NCI-H146 (cell line): ENCODE measurements at regions not wholly inside any gene's neighbourhood (a gene's known extent, or its start where the extent isn't known, plus 50 kb on each side); places are given as distances from the start of the nearest gene placed in this dataset.
"Not testable (repeated sequence)": the region's sequence is repeated elsewhere in the genome, so short reads cannot be mapped to it uniquely, and the experiment has no call there.

Source experiments
- DNase-seq: peaks from one replicate; lab custom pipeline; 2025; lab: John Stamatoyannopoulos, UW

DNA sequence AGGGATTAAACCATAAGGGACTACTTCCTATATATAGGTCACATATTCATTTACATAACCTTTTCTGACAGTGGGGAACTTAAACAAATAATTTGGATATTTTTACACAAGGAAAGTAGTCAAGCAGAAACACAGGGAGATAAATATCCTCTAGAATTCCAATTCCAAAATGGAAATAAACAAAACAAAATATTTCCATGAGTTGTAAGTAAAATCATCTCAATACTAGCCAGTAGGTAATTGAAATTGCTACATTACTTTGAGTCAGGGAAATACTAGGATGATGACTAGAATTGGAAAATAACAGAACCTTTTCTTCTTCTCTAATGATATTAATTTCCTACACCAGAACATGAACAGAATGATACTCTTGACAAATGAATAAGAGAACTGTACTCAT lies 1308.1 kb upstream of the GJE1 start:
- no peak for DNase-seq

DNA sequence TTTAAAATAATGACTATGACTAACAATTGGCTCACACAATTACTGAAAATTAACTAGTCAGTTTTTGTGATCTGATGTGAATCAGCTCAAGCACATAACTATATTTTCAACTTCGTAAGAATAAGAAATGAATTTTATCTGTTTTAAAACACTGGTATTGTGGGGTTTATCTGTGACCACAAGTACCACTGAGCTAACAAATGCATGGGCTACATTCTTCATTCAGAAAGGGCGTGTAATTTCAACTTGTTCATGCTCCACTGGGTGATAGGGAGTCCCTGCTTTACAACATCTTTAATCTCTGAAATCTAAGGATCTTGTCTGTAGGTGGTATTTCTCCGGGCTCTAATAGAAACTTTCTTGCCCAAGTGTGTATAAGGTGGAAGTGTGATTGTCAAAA lies 1311.5 kb upstream of the GJE1 start:
- DNase-seq, result no peak

DNA sequence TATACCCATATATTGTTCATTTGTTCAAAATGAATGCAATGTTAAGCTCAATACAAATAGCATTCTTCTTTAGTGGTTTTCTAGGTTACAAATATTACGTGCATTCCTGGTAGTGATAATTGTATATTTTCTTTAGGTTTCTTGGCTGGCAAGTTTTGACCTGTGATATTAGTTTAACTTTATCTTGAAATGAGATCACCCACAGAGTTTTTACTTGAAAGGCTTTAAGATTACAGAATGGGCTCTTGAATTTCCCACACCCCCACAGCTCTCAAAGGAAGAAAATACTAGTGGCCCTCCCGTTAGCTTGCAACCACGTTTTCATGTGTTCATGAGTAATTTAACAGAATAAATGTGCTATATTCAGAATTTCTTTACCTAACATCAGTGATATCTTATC lies 1315.5 kb upstream of the GJE1 start:
- DNase-seq, result no peak

DNA sequence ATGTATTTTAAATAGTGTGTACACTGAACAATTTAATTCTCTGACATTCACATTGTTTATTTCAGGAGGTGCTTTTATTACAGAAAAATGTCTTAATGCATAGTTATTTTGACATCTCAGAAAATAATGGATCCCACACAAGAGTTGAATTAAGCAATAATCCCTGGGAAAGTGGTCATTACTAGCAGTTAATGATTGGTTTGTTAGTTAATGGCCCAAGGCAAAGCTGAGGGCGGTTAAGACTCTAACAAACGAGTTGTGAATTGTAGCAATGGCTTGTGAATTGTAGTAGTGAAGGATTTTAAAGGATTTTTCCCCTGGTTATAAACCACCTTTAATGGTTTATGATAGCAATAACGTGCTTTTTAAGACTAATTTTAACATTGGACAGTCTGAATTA lies 1316.0 kb upstream of the GJE1 start:
- no peak for DNase-seq

DNA sequence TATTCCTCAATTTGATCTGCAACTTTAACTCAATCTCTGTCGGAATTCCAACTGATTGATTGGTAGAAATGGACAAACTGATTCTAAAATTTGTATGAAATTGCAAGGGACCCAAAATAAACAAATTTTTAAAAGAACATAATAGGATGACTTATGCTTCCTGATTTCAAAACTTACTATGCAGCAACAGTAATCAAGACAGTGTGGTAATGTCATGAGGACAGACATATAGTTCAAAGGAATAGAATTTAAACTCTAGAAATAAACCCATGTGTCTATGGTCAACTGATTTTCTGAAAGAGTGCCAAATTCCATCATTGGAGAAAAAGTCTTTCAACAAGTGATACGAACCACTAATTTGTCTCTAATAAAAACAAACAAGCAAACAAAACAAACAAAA lies 1320.1 kb upstream of the GJE1 start:
- DNase-seq, result no peak

DNA sequence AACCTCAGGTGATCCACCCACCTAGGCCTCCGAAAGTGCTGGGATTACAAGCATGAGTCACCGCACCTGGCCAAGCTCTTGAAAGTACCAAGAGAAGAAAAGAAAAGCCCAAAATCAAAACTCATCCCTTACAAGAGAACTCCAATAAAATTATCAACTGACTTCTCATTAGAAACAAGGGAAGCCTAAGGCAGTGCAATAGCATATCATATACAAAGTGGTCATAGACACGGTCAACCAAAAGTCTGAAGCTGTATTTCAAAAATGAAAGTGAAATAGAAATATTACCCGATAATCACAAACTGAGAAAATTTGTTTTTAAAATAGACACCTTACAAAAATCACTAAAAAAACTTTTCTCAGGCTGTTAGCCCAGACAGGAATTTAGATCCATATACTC lies 1321.1 kb upstream of the GJE1 start:
- no peak for DNase-seq

DNA sequence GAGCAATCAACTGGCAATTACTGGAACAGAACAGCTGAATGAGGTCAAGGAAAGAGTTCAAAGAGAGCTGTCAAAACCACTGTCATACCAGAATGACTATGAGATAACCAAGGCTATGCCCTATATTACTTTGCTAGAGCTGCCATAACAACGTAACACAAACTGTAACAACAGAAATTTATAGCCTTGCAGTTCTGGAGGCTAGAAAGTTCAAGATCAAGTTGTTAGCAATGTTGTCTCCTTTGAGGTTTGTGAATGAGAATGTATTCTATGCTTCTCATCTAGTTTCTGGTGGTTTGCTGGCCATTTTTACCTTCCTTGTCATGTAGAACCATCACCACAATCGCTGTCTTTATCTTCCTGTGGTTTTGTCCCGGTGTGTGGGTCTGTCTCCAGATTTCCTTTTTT lies 1323.0 kb upstream of the GJE1 start:
- no peak for DNase-seq

DNA sequence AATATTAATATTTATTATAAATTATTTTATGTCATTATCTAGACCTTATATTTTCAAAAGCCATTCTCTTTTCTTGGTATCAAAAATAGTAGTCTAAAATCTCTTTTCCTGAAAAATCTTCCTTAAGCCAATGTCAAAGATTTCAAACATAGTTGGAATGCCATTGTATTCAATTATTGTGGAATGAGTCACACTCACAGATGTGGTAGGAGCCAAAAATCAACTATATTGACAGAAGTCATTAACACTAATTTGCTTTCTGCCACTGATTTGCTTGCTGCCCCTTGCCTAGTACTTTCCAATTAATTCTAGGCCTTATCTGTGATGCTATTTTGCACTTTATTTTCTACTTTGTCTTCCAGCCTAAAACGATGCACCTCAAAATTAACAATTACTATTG lies 1326.3 kb upstream of the GJE1 start:
- no peak for DNase-seq

DNA sequence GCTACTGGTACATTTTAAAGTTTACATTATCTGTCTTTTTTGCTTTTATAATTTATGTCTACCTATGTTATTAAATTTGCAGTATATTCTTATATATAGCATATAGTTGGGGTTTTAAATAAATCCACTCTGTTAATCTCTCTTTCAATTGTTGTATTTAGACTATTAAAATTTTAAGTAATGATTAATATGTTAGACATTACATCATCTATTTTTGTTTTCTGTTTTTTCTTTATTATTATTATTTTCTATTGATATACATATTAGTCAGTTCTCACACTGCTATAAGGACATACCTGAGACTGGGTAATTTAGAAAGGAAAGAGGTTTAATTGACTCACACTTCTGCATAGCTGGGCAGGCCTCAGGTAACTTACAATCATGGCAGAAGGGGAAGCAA lies 1338.2 kb upstream of the GJE1 start:
- no peak for DNase-seq

DNA sequence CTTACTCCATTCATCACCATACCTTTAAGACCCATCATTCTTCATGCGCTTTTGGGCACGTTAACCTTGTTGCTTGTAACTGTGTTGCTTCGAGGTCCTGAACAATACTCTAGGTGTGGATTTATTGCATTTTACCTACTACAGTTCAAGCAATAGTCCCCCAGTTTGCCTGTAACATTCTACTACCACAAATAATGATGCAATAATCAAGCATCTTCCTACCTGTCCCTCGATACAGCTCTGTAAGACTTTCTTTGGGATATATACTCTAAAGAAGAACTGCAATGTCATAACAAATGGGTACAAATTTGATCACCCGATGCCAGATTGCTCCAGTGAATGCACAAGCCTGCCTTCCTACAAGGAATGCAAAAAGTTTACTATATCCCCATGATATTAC lies 1342.6 kb upstream of the GJE1 start:
- no peak for DNase-seq

DNA sequence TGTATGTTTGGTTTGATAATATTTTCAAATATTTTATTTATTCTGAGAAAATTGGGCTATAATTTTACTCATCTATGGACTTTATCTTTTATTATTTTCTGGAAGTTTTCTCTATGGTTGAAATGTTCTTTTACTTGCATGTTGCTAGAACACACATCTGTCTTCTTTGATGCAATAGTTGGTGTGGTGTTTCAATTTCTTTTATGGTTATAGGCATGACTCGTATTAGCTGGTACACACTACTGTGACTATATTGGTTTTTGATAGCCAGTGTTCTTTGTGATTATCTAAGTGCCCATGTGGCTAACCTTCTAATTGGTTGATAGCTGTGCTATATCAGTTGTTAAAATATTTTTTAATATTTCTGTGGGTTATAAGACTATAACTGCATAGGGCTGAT lies 1343.3 kb upstream of the GJE1 start:
- no peak for DNase-seq

DNA sequence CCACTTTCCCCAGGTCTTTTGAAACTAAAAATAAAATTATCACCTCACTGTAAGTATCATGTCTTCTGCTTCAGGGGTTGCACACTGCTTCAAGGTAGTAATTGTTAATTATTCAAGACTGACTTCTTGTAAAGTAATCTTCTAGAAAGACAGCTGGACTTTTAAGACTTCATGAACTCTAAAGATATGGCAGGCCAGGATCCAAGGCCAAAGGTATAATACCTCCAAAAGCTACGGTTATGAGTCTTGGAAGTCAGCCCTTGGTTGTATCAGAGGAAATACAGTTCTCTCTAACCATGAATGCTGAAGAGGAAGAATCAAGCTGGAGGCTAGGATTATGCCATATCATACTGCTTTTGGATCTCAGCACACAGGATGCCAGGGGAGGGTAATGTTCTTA lies 1346.8 kb upstream of the GJE1 start:
- DNase-seq, result no peak

DNA sequence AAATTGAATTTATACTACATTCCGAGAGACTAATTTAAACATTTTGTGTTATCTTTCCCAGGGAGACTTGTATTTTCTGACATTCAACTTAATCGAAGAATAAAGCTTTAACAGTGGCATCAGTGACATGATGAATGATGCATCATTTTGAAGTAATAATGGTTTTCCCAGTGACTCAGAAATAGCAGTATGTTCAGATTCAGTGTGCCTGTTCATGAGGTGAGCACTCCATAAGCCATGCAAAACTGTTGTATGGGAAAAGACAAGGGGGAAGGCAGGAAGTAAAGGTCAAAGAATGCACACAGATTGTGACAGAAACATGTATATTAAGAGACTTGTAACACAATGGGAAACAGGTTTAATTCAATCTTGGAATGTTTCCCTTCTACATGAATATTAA lies 1348.2 kb upstream of the GJE1 start:
- DNase-seq, result no peak

DNA sequence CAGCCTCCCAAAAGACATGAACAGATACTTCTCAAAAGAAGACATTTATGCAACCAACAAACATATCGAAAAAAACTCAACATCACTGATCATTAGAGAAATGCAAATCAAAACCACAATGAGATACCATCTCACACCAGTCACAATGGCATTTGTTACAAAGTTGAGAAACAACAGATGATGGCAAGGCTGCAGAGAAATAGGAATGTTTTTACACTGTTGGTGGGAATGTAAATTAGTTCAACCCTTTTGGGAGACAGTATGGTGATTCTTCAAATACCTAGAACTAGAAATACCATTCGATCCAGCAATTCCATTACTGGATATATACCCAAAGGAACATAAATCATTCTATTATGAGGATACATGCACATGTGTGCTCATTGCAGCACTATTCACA lies 1349.2 kb upstream of the GJE1 start:
- DNase-seq, result not testable (repeated sequence)

DNA sequence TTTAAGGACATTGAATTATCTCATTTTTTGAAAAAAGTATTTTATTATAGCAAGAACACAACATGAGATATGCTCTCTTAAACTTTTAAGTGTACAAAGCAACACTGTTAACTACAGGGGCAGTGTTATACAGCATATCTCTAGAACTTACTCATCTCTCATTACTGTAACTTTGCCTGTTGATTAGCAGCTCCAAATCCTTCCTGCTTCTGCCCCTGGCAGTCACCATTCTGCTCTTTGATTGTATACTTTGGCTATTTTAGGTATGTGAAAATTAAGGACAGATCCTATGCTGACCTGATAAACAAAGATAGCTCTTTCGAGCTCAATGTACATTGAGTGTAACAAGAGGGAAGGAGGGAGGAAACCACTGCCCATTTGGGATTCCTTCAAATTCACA lies 1349.8 kb upstream of the GJE1 start:
- no peak for DNase-seq

DNA sequence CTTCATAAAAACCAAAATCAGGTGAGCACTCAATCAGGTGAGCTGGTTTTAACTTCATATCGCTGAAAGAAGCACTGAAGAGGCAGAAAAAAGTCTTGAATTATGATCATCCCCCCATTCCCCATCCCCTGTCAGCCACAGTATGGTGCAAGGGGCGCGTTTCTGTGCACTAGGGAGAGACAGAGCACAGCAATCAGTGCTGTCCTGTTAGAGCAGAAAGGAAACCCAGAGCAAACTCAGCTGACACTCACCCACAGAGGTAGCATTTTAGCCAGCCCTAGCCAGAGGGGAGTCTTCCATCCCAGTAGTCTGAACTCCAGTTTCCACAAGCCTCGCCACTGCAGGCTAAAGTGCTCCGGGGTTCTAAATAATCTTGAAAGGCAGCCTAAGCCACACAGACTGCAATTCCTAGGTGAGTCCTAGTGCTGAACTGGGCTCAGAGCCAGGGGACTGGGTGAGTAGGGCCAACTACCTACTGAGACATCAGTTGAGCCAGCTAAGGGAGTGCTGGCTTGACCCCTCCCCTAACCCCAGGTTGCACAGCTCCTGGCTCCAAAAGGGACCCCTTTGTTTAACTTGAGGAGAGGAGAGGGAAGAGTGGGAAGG lies 1352.6 kb upstream of the GJE1 start:
- no peak for DNase-seq

DNA sequence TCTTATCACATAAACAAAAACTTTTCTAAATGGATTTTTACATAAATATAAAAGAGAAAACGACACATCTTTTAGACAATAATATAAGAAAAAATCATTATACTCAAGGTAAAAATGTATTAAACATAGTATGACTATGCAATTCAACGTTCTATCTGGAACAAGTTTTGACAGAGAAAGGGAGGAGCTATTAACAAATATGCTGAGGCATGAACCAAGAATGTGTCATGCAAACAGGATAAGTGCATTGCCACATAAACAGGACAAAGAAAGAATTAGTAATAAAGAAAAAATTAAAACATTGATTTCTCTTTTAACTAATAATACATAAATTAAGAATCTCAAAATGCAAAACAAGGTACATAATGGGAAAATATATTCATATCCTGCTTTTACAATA lies 1353.4 kb upstream of the GJE1 start:
- no peak for DNase-seq

DNA sequence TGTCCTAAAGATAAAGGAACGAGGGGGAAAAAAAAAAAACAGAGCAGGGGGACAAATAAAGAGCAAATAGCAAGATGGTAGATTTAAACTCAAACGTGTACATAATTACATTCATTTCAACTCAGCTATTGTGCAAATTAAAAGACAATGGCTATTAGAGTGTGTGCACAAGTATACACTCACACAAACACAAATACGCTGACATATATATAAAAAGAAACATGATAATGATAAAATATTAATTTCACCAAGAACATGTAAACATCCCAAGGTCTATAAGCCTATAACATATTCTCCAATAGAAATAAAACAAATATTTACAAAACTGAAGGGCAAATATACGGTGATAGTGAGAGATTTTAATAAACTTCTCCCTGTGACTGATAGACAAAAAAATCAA lies 1354.9 kb upstream of the GJE1 start:
- no peak for DNase-seq

DNA sequence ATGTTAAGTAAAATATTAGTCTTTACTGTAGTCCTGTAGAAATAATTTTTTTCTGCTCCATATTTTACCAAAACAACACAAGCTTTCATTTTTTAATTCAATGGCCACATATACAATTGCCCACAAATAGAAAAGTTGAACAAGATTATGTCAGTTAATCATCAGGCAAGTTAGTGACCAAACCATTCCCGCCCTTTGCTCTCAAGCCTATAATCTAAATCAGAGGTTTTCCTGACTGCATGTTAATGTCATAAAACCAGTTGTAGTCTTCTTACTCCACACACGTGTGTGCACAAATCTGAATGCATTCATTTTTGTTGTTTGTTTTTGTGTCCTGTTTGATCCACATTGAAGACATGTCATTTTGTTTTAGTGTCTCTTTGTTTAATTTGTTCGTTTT lies 1357.7 kb upstream of the GJE1 start:
- no peak for DNase-seq

DNA sequence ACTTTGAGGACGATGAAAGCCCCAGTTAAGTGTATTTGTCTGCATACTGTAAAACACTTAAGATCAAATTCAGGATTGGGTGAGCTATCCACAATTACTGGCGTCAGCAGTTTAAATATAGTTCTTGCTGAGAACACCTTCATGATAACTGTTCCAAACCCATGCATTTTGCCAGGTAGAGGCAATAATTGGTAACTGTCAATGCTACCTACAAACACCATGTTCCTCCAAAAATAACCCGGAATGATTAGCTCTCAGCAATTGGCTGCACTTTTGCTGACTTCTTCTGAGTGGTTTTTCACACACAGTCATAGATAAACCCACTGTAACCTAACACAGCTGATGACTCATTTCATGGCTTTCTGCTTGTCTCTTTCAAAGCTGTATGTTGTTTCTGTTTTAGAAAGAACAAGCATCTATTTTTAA lies 1358.6 kb upstream of the GJE1 start:
- DNase-seq, result peak; percentile 10

DNA sequence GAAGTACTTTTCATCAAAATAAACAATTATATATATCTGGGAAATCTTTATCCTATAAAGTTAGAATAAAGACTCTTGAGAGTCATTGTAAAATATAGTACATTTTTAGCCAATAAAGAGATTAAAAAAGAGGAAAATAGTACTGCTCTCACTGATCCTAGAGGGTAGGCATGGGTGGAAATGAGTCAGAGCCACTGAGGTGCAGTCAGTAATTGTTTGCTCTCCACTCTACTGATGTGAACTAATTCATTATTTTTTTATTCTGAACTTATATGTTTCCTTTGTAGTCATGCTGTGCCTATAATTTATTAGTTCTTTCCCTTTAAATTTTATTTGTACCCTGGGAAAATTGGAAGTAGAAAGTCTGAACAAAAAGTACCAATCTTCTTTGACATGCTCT lies 1359.4 kb upstream of the GJE1 start:
- DNase-seq, result no peak

DNA sequence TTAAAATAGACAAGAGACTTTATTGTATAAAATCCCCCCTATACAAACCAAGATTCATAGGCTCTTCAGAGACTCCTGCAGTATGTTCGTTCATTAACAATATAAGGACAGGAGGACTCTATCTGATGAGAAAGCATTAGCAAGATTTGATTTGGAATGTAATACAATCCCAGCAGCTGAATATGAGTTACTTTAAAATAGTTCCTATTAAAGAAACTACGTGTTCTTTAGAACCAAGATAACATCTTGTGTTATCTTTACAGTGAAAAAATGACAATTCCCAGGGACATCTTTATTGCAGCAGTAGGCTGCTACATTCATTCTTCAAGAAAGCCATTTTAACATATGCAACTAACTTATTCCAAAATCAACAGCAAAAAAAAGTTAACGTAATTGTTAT lies 1360.1 kb upstream of the GJE1 start:
- DNase-seq, result no peak

DNA sequence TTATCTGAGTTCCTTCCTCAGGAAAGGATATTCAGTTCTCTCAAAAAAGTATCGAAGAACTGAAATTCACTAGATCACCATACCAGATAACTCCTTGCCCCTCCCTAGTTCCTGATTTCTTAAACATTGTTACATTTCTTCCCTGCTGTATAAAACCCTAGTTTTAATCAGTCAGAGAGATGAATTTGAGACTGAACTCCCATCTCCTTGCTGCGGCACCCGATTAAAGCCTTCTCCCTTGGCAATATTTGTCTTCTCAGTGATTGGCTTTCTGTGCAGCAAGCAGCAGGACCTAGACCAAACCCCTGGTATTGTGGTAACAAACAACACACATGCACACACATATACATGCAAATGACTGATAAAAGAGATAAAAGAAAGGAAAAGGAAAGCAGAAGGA lies 1364.6 kb upstream of the GJE1 start:
- DNase-seq, result no peak

DNA sequence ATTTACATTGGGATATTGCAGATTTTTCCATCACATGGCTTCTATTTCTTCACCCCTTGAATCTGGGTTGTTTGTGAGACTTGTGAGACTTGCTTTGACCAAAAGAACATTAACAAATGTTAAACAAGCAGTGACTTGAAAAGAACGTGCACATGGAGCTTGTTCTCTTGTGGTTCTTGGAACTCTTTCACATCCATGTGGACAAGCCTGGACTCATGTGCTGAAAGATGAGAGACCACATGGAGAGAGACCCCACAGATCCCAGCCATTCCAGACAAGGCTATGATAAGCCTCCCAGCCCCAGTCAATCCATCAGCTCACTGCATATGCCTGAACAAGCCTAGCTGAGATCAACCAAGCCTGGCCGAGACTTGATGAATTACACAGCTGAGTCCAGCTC lies 1365.7 kb upstream of the GJE1 start:
- no peak for DNase-seq
